Parathyroid adenoma (tissue), 2 donors: ENCODE measurements at regions not wholly inside any gene's neighbourhood (a gene's known extent, or its start where the extent isn't known, plus 50 kb on each side); places are given as distances from the start of the nearest gene placed in this dataset.

Experiments used
- H2AFZ ChIP-seq: fragments of 300-600 bp; sonication (generic); one replicate; pipeline ENCODE4 v1.7.0; 2017; ENCODE audit warnings: antibody characterized with exemption, mild to moderate bottlenecking
- H3K27ac ChIP-seq: fragments of 300-600 bp; sonication (generic); one replicate; pipeline ENCODE4 v1.7.0; 2017
- H3K27me3 ChIP-seq: fragments of 300-600 bp; sonication (generic); one replicate; pipeline ENCODE4 v1.7.0; 2017; ENCODE audit warnings: low read length; ENCODE audit not compliant: control insufficient read depth, insufficient read depth
- H3K36me3 ChIP-seq: fragments of 300-600 bp; sonication (generic); one replicate; pipeline ENCODE4 v1.7.0; 2017; ENCODE audit warnings: low read length; ENCODE audit not compliant: control insufficient read depth, insufficient read depth
- H3K4me1 ChIP-seq: fragments of 300-600 bp; sonication (generic); one replicate; pipeline ENCODE4 v1.7.0; 2017; ENCODE audit warnings: control low read depth
- H3K4me2 ChIP-seq: fragments of 300-600 bp; sonication (generic); one replicate; pipeline ENCODE4 v1.7.0; 2017; ENCODE audit warnings: low read length
- H3K4me3 ChIP-seq: fragments of 300-600 bp; sonication (generic); one replicate; pipeline ENCODE4 v1.7.0; 2017; ENCODE audit warnings: low read depth, low read length
- H3K79me2 ChIP-seq: fragments of 300-600 bp; sonication (generic); one replicate; pipeline ENCODE4 v1.7.0; 2017; ENCODE audit warnings: control low read depth
- H3K9ac ChIP-seq: fragments of 300-600 bp; sonication (generic); one replicate; pipeline ENCODE4 v1.7.0; 2017; ENCODE audit warnings: mild to moderate bottlenecking
- H3K9me3 ChIP-seq: fragments of 300-600 bp; sonication (generic); one replicate; pipeline ENCODE4 v1.7.0; 2017; ENCODE audit warnings: low read length; ENCODE audit not compliant: control insufficient read depth
- TF ChIP-seq, protein P1 (sequence below): fragments of 300-600 bp; sonication (generic); IDR thresholded peaks from one replicate; pipeline ENCODE4 v1.7.0; 2017; ENCODE audit warnings: antibody characterized with exemption, mild to moderate bottlenecking
- donor health status: primary hyperparathyroidism.

DNA sequence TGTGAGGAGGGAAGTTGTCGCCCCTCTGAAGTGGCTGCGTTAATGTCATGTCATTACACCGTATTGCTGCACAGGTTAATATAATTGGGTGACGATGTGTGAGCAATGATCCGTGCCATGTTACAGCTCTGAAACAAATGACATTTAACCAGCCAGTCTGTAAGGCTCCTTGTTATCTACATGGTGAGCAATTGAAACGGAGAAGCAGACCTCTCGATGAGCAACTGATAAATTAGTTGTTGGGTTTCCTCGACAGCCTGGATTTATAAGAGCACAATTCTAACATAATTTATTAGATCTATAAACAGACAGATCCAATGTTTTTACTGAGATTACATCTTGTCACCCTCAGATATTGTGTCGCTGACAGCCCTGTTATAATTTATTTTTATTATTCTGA, 49.9 kb upstream of the MAFB start:
- Histone ChIP-seq H3K27ac (peak overlapping the region; percentile 98), H2AFZ (peak overlapping the region; percentile 25), H3K4me2 (no peak overlapping the region), H3K9me3 (no peaks in the 10 kb centered on the region), H3K36me3 (no peaks in the 10 kb centered on the region), H3K27me3 (no peaks in the 10 kb centered on the region), H3K4me1 (peaks cover 49% of the 10 kb centered on the region), H3K4me3 (no peak overlapping the region), H3K9ac (no peak overlapping the region), H3K79me2 (peaks cover 40% of the 10 kb centered on the region)
- TF ChIP-seq, protein P1, sequence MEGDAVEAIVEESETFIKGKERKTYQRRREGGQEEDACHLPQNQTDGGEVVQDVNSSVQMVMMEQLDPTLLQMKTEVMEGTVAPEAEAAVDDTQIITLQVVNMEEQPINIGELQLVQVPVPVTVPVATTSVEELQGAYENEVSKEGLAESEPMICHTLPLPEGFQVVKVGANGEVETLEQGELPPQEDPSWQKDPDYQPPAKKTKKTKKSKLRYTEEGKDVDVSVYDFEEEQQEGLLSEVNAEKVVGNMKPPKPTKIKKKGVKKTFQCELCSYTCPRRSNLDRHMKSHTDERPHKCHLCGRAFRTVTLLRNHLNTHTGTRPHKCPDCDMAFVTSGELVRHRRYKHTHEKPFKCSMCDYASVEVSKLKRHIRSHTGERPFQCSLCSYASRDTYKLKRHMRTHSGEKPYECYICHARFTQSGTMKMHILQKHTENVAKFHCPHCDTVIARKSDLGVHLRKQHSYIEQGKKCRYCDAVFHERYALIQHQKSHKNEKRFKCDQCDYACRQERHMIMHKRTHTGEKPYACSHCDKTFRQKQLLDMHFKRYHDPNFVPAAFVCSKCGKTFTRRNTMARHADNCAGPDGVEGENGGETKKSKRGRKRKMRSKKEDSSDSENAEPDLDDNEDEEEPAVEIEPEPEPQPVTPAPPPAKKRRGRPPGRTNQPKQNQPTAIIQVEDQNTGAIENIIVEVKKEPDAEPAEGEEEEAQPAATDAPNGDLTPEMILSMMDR, result no peak

DNA sequence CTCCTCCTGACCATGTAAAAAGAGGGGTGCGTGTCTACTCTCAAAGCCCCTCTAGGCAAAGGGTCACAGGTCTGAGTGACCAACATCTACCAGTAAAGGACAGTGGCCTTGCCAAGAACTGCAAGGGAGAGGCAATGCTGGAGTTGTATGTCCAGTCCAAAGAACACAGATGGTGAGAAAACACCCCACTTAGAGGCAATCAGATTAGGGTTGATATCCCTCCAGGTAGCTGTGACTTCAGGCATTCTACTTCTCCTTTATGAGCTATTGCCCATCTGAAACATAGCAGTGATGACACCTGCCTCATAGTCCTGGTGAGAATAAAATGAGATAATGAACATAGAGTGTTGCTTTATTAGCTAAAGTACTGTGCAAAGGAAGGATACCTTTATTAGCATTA, 50.8 kb upstream of the MAFB start:
- H3K9me3 ChIP-seq, result no peaks in the 10 kb centered on the region
- peaks cover 36% of the 10 kb centered on the region for H3K79me2 ChIP-seq
- H3K9ac ChIP-seq, result no peak overlapping the region
- no peaks in the 10 kb centered on the region for H3K36me3 ChIP-seq
- peak overlapping the region; percentile 21 for H2AFZ ChIP-seq
- peak overlapping the region; percentile 98 for H3K27ac ChIP-seq
- peak overlapping the region; percentile 16 for H3K4me2 ChIP-seq
- H3K27me3 ChIP-seq, result no peaks in the 10 kb centered on the region
- TF ChIP-seq, protein P1, result no peak
- no peak overlapping the region for H3K4me3 ChIP-seq
- H3K4me1 ChIP-seq, result peaks cover 51% of the 10 kb centered on the region

DNA sequence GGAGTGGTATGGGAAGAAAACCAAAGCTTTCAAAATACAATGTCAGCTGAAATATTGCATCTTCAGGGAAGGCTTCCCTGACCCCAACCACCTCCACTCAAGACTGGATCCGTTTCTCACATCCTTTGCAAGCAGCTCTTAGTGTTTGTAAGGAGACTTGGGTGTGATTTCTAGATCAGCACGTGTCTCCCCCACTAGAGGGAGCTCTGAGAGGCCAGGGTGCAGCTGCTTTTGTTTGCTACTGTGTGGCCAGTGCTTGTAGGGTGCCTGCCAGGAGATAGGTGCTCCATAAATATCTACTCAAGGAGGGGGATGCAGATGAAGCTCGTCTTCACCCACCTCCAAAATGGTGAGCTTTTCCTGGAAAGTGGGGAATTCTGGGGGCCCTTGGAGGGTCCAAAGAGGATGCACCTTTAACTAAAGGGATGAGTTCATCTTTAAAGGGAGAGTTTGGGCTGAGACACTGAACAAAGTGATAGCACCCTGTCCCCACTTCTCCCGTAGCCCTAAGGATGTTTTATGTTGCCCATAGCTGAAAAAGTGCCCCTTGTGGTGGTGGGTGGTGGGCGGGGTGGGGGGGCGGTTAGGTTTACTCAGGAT, 52.6 kb upstream of the MAFB start:
- Histone ChIP-seq H3K4me3 (no peak overlapping the region), H3K9ac (no peak overlapping the region), H3K79me2 (peaks cover 20% of the 10 kb centered on the region), H3K27ac (peak overlapping the region; percentile 40), H3K9me3 (no peaks in the 10 kb centered on the region), H3K4me1 (peaks cover 53% of the 10 kb centered on the region), H3K4me2 (no peak overlapping the region), H2AFZ (no peak overlapping the region), H3K27me3 (no peaks in the 10 kb centered on the region), H3K36me3 (no peaks in the 10 kb centered on the region)
- TF ChIP-seq, protein P1, result peak; percentile 92

DNA sequence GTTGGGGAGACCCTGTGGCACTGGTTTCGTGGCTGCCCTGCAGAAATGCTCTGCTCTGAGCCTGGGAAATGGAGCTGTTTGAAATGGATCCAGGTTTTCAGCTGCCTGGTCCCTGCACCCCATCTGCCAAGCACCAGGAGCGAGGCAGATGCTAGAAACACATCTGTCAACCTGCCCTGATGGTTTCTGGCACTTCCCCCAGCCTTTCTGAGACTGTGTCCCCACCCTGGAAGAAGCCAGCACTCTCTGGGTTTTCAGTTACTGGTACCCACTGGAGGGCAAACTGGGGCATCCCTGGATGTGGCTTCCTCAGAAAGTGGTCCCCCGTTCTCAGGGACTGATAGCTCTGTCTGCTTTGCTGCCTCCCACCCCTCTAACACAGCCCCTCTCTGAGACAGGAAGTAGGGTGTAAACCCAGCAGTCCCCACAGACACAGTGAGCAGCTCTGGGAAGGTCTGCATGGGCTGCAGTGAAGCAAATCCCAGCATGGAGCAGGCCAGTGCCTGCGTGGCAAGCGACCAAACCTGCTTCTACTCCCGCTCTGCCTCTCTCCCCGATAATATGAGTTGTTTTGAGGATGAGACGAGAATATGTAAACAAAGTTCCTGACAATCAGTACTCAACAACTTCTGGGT, 54.2 kb upstream of the MAFB start:
- peak overlapping the region; percentile 39 for H2AFZ ChIP-seq
- H3K79me2 ChIP-seq, result peaks cover 11% of the 10 kb centered on the region
- peaks cover 47% of the 10 kb centered on the region for H3K4me1 ChIP-seq
- no peak overlapping the region for H3K4me3 ChIP-seq
- H3K36me3 ChIP-seq, result no peaks in the 10 kb centered on the region
- TF ChIP-seq, protein P1, result no peak
- no peaks in the 10 kb centered on the region for H3K27me3 ChIP-seq
- peak overlapping the region; percentile 70 for H3K27ac ChIP-seq
- H3K9ac ChIP-seq, result no peak overlapping the region
- H3K9me3 ChIP-seq, result no peaks in the 10 kb centered on the region
- H3K4me2 ChIP-seq, result no peak overlapping the region
